HFFc6 (cell line): ENCODE measurements at regions not wholly inside any gene's neighbourhood (a gene's known extent, or its start where the extent isn't known, plus 50 kb on each side); places are given as distances from the start of the nearest gene placed in this dataset.

Source experiments
- DNase-seq: peaks from one replicate; pipeline ENCODE4 v3.0.0-alpha.2; 2018
- H3K27ac Mint-ChIP-seq: 2 replicates; pipeline ENCODE4 v1.8.0; 2020; ENCODE audit warnings: mild to moderate bottlenecking, mixed read lengths
- H3K27me3 Mint-ChIP-seq: 2 replicates; pipeline ENCODE4 v1.8.0; 2021; ENCODE audit warnings: mild to moderate bottlenecking, moderate library complexity, mixed read lengths; ENCODE audit not compliant: insufficient read depth
- H3K36me3 Mint-ChIP-seq: 2 replicates; pipeline ENCODE4 v1.8.0; 2021; ENCODE audit warnings: low read depth, mixed read lengths
- H3K4me1 Mint-ChIP-seq: 2 replicates; pipeline ENCODE4 v1.8.0; 2020; ENCODE audit warnings: low read depth, mixed read lengths
- H3K4me3 Mint-ChIP-seq: 2 replicates; pipeline ENCODE4 v1.8.0; 2020; ENCODE audit warnings: mild to moderate bottlenecking, moderate library complexity, mixed read lengths
- H3K9me3 Mint-ChIP-seq: 2 replicates; pipeline ENCODE4 v1.8.0; 2020; ENCODE audit warnings: mild to moderate bottlenecking, mixed read lengths
- TF ChIP-seq, protein P1 (sequence below): fragments of 200-600 bp; sonication (generic); IDR thresholded peaks from 2 replicates; pipeline ENCODE4 v1.5.0; 2021; ENCODE audit warnings: antibody characterized with exemption, mild to moderate bottlenecking

- Mint-ChIP-seq H3K27ac (no peak overlapping the region), H3K4me3 (no peak overlapping the region), H3K36me3 (no peaks in the 10 kb centered on the region), H3K4me1 (no peaks in the 10 kb centered on the region), H3K27me3 (no peaks in the 10 kb centered on the region), H3K9me3 (peaks cover 40% of the 10 kb centered on the region)
- TF ChIP-seq, protein P1, sequence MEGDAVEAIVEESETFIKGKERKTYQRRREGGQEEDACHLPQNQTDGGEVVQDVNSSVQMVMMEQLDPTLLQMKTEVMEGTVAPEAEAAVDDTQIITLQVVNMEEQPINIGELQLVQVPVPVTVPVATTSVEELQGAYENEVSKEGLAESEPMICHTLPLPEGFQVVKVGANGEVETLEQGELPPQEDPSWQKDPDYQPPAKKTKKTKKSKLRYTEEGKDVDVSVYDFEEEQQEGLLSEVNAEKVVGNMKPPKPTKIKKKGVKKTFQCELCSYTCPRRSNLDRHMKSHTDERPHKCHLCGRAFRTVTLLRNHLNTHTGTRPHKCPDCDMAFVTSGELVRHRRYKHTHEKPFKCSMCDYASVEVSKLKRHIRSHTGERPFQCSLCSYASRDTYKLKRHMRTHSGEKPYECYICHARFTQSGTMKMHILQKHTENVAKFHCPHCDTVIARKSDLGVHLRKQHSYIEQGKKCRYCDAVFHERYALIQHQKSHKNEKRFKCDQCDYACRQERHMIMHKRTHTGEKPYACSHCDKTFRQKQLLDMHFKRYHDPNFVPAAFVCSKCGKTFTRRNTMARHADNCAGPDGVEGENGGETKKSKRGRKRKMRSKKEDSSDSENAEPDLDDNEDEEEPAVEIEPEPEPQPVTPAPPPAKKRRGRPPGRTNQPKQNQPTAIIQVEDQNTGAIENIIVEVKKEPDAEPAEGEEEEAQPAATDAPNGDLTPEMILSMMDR = no peak
- no peak for DNase-seq
Observed at GRCh38 chr9:106065136-106065535, 370.8 kb downstream of the TMEM38B start.

- H3K9me3 Mint-ChIP-seq = peaks cover 37% of the 10 kb centered on the region
- H3K27me3 Mint-ChIP-seq = no peaks in the 10 kb centered on the region
- DNase-seq = no peak
- H3K4me3 Mint-ChIP-seq = no peak overlapping the region
- no peaks in the 10 kb centered on the region for H3K4me1 Mint-ChIP-seq
- TF ChIP-seq, protein P1 = no peak
- H3K27ac Mint-ChIP-seq = no peak overlapping the region
- H3K36me3 Mint-ChIP-seq = no peaks in the 10 kb centered on the region
Observed at GRCh38 chr9:106065579-106066214, 371.4 kb downstream of the TMEM38B start.

- peaks cover 29% of the 10 kb centered on the region for H3K9me3 Mint-ChIP-seq
- H3K36me3 Mint-ChIP-seq = no peaks in the 10 kb centered on the region
- DNase-seq = no peak
- H3K27ac Mint-ChIP-seq = no peak overlapping the region
- H3K27me3 Mint-ChIP-seq = no peaks in the 10 kb centered on the region
- H3K4me3 Mint-ChIP-seq = no peak overlapping the region
- TF ChIP-seq, protein P1 = no peak
- H3K4me1 Mint-ChIP-seq = no peaks in the 10 kb centered on the region
Observed at GRCh38 chr9:106066940-106067524, 372.7 kb downstream of the TMEM38B start.

DNA sequence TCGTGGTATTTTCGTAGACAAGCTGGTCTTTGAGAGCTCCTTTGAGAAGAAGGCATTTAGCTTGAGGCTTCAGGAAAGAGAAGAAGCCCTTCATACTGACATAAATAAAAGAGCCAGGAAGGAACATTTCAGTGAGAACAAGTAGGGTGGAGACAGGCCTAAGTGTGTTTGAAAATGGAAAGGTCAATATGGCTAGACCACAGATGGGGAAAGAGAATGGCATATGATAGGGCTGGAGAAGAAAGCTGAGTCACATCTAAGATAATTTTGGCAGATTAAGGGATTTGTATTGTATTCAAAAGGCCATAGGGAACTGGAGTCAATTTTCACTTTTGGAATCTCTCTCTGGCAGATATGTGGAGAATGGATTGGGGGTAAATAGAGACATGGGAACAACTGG lies 374.9 kb downstream of the TMEM38B start:
- H3K27ac Mint-ChIP-seq = no peak overlapping the region
- DNase-seq = no peak
- H3K27me3 Mint-ChIP-seq = no peaks in the 10 kb centered on the region
- H3K36me3 Mint-ChIP-seq = no peaks in the 10 kb centered on the region
- H3K9me3 Mint-ChIP-seq = peaks cover 35% of the 10 kb centered on the region
- TF ChIP-seq, protein P1 = no peak
- no peaks in the 10 kb centered on the region for H3K4me1 Mint-ChIP-seq
- H3K4me3 Mint-ChIP-seq = no peak overlapping the region

- H3K9me3 Mint-ChIP-seq = peaks cover 28% of the 10 kb centered on the region
- TF ChIP-seq, protein P1 = no peak
Observed at GRCh38 chr9:106072421-106072820, 378.1 kb downstream of the TMEM38B start.

More at GRCh38 chr9:106072421-106072820, 378.1 kb downstream of the TMEM38B start:
- Mint-ChIP-seq H3K4me3 (no peak overlapping the region), H3K4me1 (no peaks in the 10 kb centered on the region), H3K27ac (no peak overlapping the region), H3K27me3 (no peaks in the 10 kb centered on the region), H3K36me3 (no peaks in the 10 kb centered on the region)
- no peak for DNase-seq
